Body of pancreas (tissue), 4 donors: ENCODE measurements at regions not wholly inside any gene's neighbourhood (a gene's known extent, or its start where the extent isn't known, plus 50 kb on each side); places are given as distances from the start of the nearest gene placed in this dataset.

ENCODE experiments used
- ATAC-seq: fragments of 150-250 bp; one replicate; pipeline ENCODE4 v1.9.1; 2016
- DNase-seq, 4 donors: peaks; one replicate each; pipeline ENCODE4 v3.0.0-alpha.2; 2019
- H3K27ac ChIP-seq, 4 donors: fragments of 200-600 bp; sonication (generic); 1 replicate in 3 of 4; 2 replicates in 1 of 4; pipeline versions ENCODE4 v1.5.1 to v1.6.1; 2016 to 2019; ENCODE audit warnings: mild to moderate bottlenecking in 1 of 4, mixed read lengths in 1 of 4, moderate library complexity in 1 of 4
- H3K27me3 ChIP-seq, 2 donors: fragments of 200-600 bp; sonication (generic); one replicate each; pipeline ENCODE4 v1.6.0; 2016; ENCODE audit warnings: mild to moderate bottlenecking in 1 of 2
- H3K36me3 ChIP-seq, 2 donors: fragments of 200-600 bp; sonication (generic); replicated peaks in 1 of 2; 2 replicates each; pipeline ENCODE4 v1.5.1; 2016; ENCODE audit warnings: low read depth in 2 of 2; ENCODE audit not compliant: insufficient read depth in 1 of 2
- H3K4me1 ChIP-seq: fragments of 200-600 bp; sonication (generic); one replicate; pipeline ENCODE4 v1.6.0; 2016
- H3K4me3 ChIP-seq, 2 donors: fragments of 200-600 bp; sonication (generic); 1 replicate in 1 of 2; 2 replicates in 1 of 2; pipeline ENCODE4 v1.5.1; 2016 to 2019
- H3K9me3 ChIP-seq, 3 donors: fragments of 200-600 bp; sonication (generic); 1 replicate in 2 of 3; 2 replicates in 1 of 3; pipeline ENCODE4 v1.5.1; 2016
- POLR2A ChIP-seq, 3 donors: fragments of 450-650 bp; IDR thresholded peaks; one replicate each; pipeline ENCODE4 v1.6.1; 2016; ENCODE audit warnings: antibody characterized with exemption in 3 of 3, mild to moderate bottlenecking in 2 of 3
- WGBS, 2 donors: methylation state at CpG; one replicate each; pipeline ENCODE4 v1.1.5; 2017; 5-methylcytosine and 5-hydroxymethylcytosine counted together
- intact Hi-C: fragments of 100-400 bp; cut with DNase I; formaldehyde crosslinking; loops from one replicate; pipeline ENCODE4 v1.15.1; 2023
- TF ChIP-seq, protein P1 (sequence below), 7 experiments: fragments of 450-650 bp in 4 of 7; fragments of 200-600 bp in 3 of 7; sonication (generic) in 3 of 7; IDR thresholded peaks; one replicate each; pipeline ENCODE4 v1.5.1; 2016 to 2019; ENCODE audit warnings: antibody characterized with exemption in 7 of 7

DNA sequence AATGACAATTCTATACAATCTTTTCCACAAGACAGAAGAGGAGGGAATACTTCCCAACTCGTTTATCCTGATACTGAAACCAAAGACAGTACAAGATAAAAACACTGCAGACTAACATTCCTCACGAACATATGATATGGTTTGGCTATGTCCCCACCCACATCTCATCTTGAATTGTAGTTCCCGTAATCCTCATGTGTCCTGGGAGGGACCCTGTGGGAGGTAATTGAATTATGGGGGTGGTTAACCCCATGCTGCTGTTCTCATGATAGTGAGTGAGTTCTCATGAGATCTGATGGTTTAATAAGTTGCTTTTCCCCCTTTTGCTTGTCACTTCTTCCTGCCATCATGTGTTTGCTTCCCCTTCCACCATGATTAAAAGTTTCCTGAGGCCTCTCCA, 83.9 kb upstream of the PROK2 start:
- Histone ChIP-seq H3K27me3 (no peaks in the 10 kb centered on the region), H3K27ac (no peak overlapping the region), H3K4me1 (no peaks in the 10 kb centered on the region), H3K36me3 (no peaks in the 10 kb centered on the region), H3K4me3 (no peak overlapping the region), H3K9me3 (no peaks in the 10 kb centered on the region)
- TF ChIP-seq POLR2A (IDR thresholded peaks at IDR 0.05) = no peak
- TF ChIP-seq, protein P1, sequence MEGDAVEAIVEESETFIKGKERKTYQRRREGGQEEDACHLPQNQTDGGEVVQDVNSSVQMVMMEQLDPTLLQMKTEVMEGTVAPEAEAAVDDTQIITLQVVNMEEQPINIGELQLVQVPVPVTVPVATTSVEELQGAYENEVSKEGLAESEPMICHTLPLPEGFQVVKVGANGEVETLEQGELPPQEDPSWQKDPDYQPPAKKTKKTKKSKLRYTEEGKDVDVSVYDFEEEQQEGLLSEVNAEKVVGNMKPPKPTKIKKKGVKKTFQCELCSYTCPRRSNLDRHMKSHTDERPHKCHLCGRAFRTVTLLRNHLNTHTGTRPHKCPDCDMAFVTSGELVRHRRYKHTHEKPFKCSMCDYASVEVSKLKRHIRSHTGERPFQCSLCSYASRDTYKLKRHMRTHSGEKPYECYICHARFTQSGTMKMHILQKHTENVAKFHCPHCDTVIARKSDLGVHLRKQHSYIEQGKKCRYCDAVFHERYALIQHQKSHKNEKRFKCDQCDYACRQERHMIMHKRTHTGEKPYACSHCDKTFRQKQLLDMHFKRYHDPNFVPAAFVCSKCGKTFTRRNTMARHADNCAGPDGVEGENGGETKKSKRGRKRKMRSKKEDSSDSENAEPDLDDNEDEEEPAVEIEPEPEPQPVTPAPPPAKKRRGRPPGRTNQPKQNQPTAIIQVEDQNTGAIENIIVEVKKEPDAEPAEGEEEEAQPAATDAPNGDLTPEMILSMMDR (IDR thresholded peaks at IDR 0.05) = no peak
- DNase-seq = no peak
- no peak for ATAC-seq
- intact Hi-C loops = loop anchor here (10.0 kb wide), 1 partner anchor 134 kb away; no protein-coding TSS in a partner anchor
- 52 to 57% methylated on average over 3 of the region's 3 CpGs for WGBS, 2 donors

DNA sequence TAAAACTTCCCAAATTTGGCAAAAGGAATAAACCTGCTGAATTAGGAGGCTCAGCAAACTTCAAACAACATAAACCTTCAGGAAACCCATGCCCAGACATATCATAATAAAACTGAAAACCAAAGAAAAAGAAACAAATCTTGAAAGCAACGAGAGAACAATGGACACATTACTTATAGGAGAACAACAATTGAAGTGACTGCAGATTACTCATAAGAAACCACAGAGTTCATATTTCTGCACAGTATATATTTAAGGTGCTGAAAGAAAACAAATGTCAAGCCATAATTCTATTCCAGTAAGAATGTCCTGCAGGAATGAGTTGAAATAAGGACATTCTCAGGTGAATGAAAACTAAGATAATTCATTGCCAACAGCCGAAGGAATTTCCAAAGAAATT, 80.8 kb upstream of the PROK2 start:
- Histone ChIP-seq H3K4me3 (no peak overlapping the region), H3K27me3 (no peaks in the 10 kb centered on the region), H3K9me3 (no peaks in the 10 kb centered on the region), H3K27ac (no peak overlapping the region), H3K4me1 (peaks cover 6% of the 10 kb centered on the region), H3K36me3 (no peaks in the 10 kb centered on the region)
- ATAC-seq (no peak), DNase-seq (no peak)
- intact Hi-C loops = loop anchor here (10.0 kb wide), 1 partner anchor 131 kb away; no protein-coding TSS in a partner anchor
- 69 to 71% methylated on average over 2 of the region's 2 CpGs for WGBS, 2 donors
- TF ChIP-seq POLR2A (IDR thresholded peaks at IDR 0.05) = no peak
- TF ChIP-seq, protein P1 (IDR thresholded peaks at IDR 0.05) = no peak

DNA sequence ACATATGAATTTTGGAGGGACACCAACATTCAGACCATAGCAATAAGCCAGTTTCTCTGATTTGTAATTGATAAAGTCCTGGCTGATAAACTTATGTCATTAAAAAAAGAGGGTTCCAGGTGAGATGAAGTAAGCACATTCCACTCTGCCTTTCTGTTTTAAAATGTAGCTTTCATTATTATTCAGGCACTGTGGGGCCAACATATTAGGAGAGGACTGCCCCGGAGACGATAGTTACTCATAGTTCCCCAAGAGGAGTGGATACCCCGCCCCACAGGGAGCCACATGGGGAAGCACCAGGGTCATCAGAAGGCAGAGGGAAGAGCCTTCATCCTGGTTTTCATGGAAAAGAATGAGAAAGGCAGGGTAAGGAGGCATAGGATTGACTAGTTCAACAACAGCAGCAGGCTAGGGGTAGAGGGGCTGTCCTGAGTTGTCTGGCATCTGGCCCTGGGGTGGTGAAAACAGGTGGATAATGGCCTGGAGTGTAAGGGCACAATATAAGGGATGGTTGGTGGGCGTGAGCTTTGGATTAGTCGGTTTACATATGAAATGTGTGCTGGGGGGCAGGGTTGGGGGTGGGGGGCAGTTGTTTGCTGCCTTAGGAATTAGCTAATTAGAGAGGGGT, 78.7 kb upstream of the PROK2 start:
- intact Hi-C loops = loop anchor here (10.0 kb wide), 1 partner anchor 129 kb away; no protein-coding TSS in a partner anchor
- TF ChIP-seq, protein P1 (IDR thresholded peaks at IDR 0.05) = no peak
- TF ChIP-seq POLR2A (IDR thresholded peaks at IDR 0.05) = no peak

DNA sequence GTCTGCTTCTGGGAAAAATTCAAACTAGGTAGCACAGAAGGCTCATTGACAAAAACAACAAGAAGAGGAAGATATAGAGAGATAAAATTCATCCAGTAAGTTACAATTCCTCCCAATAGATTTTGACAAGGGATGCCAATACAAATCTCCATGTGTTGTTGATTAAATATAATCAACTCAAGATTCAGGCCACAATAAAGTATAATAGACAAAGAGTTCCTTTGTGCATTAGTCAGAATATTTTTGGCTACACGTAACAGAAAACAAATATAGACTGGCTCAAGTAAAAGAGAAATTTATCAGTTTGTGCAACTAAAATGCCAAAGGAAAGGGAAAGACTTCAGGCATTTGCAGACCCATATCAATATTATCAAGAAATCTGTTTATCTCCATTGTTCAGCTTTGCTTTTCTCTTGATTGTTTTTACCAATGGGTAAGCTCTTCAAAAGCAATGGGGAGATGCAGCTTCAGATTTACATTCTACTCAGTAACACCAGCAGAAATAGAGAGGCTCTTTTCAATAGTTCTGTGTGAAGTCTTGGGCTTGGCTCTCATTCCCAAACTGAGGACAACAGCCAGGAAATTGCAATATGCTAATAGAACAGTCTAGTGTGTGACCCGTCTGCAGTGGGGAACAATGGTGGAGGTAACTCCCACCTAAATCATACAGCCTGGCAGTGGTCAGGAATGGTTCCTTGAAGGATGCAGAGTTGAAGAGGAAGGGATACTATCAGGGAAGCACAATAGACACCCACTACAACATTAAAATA, 77.6 kb upstream of the PROK2 start:
- intact Hi-C loops = loop anchor here (10.0 kb wide), 1 partner anchor 128 kb away; no protein-coding TSS in a partner anchor
- H3K4me3 ChIP-seq = no peak overlapping the region
- H3K36me3 ChIP-seq = no peaks in the 10 kb centered on the region
- TF ChIP-seq, protein P1 (IDR thresholded peaks at IDR 0.05) = no peak
- no peak for TF ChIP-seq POLR2A (IDR thresholded peaks at IDR 0.05)
- DNase-seq (no peak), ATAC-seq (no peak)
- H3K27ac ChIP-seq = peak overlapping the region in 1 of 4 donors; percentile 38
- 39 to 41% methylated on average over 2 of the region's 2 CpGs for WGBS, 2 donors
- peaks cover 6% of the 10 kb centered on the region for H3K4me1 ChIP-seq
- no peaks in the 10 kb centered on the region for H3K27me3 ChIP-seq
- no peaks in the 10 kb centered on the region for H3K9me3 ChIP-seq

More for the DNA sequence above, 78.7 kb upstream of the PROK2 start:
- peaks cover 6% of the 10 kb centered on the region for H3K4me1 ChIP-seq
- no peak overlapping the region for H3K4me3 ChIP-seq
- no peak overlapping the region for H3K27ac ChIP-seq
- DNase-seq (no peak), ATAC-seq (no peak)
- no peaks in the 10 kb centered on the region for H3K27me3 ChIP-seq
- 55 to 60% methylated on average over 5 of the region's 5 CpGs for WGBS, 2 donors
- no peaks in the 10 kb centered on the region for H3K36me3 ChIP-seq
- no peaks in the 10 kb centered on the region for H3K9me3 ChIP-seq
